GM11168 (cell line): ENCODE measurements at regions not wholly inside any gene's neighbourhood (a gene's known extent, or its start where the extent isn't known, plus 50 kb on each side); places are given as distances from the start of the nearest gene placed in this dataset.
"Not testable (repeated sequence)": the region's sequence is repeated elsewhere in the genome, so short reads cannot be mapped to it uniquely, and the experiment has no call there.

Source experiments
- in situ Hi-C: fragments of 300-500 bp; cut with MboI; formaldehyde crosslinking; loops from one replicate; pipeline ENCODE4 v1.12.0; 2022; ENCODE audit warnings: low sequenced_read_pairs; ENCODE audit not compliant: unreplicated experiment

DNA sequence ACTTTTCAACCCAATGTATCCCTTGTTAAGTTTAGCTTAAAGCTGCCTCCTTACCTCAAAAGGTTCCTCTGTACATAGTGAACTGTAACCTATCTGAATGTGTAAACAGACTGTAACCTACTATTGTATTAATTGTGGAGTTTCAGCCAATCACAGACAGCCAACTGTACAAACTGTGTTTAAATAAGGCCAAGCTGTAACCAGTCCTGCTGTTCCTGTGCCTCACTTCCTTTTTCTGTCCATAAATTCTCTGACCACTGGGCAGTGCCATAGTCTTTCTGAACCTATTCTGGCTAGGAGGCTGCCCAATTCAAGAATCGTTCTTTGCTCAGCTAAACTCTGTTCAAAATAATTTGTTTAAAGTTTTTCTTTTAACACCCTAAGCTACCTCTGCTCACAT lies 74.7 kb upstream of the DAPK1 start:
- in situ Hi-C loops = no loop called here

DNA sequence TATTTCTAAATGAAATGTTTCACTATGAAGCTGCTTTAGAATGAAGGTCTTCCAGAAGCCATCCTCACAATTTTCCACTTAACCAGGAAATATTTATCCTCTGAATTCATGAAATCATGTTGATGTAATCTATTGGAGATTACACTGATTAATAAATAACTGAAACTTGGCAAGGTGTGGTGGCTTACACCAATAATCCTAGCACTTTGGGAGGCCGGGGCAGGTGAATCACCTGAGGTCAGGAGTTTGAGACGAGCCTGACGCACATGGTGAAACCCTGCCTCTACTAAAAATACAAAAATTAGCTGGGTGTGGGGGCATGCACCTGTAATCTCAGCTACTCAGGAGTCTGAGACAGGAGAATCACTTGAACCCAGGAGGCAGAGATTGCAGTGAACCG lies 73.8 kb upstream of the DAPK1 start:
- in situ Hi-C loops = not testable (repeated sequence)

DNA sequence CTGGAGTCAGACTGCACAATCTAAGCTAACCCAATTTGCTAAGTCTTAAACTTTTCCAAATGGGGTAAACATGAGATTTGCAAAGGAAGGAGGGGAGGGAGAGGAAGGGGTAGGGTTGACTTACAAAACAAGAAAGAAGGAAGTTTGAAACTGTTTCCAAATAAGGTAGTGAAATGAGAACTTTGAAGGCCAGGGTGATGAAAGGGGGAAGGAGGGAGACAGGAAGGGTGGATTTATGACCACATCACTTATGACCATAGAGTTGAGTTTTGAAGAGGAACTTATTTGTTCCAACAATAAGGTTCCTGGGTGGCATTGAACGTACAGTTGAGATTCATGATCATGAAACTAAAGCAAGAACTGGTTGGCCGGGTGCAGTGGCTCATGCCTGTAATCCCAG lies 72.5 kb upstream of the DAPK1 start:
- in situ Hi-C loops = no loop called here

DNA sequence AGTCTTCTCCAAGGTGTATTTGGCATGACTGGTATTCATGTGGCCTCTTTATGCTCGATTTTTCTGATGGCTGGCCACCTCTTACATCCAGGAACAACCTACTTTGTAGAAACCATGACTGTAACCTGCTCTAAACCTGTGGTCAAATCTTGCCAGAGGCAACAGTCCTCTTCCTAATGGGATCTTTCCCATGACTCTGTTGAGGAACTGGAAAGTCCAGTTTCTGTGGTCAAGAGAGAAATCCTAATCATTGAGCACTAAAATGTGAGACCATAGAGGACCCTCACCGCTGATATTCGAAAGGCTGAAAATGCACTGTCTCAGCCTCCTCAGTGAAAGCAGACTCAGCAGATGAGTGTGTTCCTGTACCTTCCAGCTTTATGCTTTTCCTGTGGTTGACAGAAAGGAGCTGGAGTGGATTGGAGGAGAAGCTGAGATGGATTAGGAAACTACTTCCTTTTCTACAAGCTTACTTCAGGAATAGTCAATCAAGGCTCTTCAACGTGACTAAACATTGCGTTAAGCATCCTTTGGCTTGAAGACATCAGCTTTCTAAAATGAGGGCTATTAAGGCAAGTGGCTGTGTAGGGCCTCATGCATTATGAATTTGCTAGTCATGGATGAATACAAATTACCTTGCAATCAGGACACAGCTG lies 69.7 kb upstream of the DAPK1 start:
- in situ Hi-C loops = no loop called here

DNA sequence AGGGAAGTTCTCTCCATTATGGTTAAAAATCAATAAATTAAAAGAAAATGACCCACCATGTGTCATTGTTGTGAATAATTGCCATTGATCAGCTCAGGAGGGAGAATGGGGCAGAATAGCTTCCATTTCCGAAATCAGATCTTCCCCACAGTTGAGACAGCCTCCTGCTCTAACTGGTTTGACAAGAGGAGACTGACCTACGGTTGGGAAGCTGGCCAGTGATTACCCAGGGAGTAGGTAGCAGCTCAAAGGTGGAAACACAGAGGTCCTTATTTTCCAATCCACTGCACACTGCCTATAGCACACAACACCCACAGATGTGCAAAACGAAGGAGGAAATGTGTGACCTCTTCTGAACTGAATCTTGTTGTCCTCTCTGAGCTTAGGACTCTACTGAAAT lies 69.0 kb upstream of the DAPK1 start:
- in situ Hi-C loops = no loop called here

DNA sequence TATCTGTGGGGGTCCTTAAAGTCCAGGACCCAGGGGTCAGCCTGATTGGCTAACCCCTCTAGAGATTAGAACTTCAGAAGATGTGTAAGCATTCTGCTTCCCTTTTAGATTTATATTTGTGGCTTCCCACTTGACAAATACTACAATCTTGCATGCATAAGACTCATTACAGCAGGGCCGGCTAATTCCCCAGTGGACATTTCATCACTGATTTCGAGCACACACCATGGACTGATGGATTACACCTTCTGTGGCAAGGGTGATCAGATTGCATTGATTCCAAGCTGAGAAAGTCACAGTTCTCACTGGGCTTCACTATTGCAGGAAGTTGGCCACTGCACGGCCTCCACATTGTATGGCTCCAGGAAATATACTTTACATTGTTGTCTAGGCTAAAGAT lies 65.8 kb upstream of the DAPK1 start:
- in situ Hi-C loops = no loop called here

DNA sequence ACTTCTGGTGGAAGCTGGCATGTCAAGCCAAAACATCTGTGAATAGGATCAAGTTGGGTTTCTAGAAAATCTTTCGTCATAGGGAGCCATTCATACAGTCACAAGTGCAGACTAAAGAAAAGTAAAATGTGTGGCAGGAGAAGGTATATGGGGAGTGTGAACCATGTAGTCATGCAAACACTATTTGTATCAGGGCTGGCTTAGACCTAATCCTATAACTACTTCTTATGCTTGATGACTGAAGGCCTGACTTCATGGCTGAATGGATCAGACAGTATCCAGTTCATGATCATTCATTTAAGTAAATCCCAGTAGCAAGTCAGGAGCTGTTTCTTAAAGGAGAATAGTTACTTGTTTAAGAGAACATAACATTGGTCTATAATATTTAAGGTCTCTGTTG lies 63.8 kb upstream of the DAPK1 start:
- in situ Hi-C loops = no loop called here

DNA sequence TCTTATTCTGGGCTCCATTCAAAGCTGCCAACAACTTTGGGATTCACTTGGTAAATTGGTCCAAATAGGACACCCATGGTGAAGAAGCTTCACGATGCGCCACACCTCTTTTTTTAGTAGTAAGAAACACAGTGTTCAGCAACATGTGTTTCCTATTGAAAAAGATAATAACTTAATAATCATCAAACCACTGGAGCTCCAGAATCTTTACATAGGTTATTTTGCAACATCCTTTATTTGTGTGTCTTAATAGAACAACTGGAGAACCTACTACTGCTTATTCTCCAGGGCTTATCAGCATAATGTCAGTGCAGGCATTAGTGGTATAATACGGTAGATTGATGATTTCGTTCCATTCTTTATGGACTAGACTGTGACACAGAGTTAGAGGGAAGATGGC lies 63.3 kb upstream of the DAPK1 start:
- in situ Hi-C loops = no loop called here

DNA sequence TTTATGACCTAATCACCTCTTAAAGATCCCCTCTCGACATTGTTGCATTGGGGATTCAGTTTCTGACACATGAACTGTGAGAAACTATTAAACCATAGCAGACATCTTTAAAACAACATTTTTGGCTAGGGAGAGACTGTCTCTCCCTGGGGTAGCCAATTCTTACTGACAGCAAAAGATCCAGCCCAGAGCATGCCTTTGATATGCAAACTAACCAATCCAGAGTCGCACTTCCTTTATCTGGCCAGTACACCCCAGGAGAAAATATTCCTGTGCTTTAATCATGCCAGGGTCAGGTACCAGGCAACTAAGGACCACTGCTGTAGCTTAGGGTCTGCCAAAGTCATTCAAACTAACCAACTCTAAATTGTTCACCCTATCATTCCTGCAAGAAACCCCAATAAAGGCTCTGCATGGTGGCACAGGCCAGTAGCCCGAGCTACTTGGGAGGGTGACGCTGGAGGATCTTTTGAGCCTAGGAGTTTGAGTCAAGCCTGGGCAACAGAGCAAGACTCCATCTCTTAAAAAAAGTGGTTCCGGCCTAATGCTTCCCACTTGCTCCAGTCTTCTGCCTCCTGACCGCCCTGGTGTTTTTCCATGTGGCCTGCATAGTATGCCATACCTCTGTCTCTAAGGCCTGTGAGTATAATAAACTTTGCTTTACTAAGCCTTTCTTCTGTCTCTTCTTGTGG lies 62.3 kb upstream of the DAPK1 start:
- in situ Hi-C loops = no loop called here

DNA sequence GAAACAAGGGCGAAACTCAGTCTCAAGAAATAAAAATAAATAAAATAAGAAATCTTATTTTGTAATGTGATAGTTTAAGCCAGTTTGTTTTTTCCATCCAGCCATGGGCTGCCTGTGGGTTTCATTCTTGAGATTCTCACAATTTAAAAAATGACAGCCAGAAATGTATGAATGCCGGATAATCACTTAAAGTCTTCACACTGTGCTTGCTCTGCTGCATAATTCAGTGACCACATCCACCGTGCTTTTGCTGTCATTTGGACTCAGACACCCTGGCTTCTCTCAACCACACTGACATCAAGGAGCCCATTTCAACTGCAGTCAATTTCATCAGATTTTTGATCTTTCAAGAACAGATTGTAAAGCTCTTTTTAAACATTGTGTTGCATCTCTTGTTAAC lies 61.0 kb upstream of the DAPK1 start:
- in situ Hi-C loops = no loop called here

DNA sequence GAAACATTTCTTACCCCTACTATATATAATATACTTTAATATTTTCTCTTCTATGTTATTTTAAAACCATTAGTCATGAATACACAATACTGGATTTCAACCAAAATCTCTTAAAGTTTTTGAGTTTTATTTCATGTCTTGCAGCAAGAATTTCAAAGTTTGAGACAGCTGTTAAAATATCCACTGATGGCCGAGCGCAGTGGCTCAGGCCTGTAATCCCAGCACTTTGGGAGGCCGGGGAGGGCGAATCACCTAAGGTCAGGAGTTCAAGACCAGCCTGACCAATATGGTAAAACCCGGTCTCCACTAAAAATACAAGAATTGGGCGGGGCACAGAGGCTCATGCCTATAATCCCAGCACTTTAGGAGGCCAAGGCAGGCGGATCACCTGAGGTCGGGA lies 59.7 kb upstream of the DAPK1 start:
- in situ Hi-C loops = no loop called here

DNA sequence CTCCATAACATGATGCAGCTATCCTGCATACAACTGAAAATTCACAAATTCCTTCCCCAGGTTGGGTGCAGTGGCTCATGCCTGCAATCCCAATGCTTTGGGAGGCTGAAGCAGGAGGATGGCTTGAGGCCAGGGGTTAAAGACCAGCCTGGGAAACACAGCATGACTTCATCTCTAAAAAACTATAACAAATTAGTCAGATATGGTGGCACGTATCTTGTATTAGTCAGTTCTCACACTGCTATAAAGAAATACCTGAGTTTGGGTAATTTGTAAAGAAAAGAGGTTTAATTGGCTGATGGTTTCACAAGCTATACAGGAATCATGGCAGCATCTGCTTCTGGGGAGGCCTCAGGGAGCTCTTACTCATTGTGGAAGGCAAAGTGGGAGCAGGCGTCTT lies 56.4 kb upstream of the DAPK1 start:
- in situ Hi-C loops = no loop called here

DNA sequence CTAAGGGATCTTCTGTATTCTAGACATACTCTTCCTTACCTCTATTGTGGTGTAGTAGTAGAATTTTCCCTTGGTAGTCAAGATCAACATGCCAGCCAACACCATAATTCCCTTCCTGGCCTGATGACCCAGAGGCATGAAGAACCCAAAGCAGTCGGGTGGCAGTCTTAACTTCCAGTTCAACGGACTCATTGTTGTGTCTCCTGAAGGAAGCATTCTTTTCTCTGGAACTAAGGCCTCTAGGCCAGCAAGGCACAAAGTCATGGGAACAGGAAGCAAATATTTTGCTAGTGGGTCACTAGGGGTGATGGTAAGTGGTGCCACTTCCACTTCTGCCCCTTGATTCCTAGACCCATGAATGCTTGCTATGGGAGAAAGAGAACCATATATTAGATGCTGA lies 55.2 kb upstream of the DAPK1 start:
- in situ Hi-C loops = no loop called here

DNA sequence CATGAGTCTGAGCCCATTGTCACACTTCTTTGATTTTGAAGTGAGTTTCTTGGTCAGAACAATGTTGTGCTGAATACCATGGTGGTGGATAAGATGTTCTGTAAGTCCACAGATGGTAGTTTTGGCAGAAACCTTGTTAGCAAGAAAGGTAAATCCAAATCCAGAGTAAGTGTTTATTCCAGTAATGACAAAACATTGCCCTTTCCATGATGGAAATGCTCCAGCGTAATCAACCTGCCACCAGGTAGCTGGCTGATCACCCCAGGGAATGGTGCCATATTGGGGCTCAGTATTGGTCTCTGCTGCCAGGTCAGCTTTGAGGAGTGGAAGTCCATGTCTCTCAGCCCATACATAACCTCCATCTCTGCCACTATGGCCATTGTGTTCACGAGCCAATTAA lies 54.7 kb upstream of the DAPK1 start:
- in situ Hi-C loops = no loop called here

DNA sequence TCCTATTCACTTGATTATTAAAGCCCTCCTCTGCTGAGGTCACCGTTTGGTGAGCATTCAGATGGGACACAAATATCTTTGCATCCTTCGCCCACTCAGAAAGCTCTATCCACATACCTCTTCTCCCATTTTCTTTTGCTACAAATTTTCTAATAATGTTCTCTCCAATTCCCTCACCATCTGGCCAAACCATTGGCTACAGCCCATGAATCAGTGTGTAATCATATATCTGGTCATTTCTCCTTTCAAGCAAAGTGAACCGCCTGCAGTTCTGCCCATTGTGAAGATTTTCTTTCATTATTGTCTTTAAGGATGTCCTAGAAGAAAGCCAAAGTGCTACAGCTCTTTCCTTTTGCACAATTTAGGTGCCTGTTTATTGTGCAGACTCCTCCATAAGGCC lies 54.2 kb upstream of the DAPK1 start:
- in situ Hi-C loops = no loop called here

DNA sequence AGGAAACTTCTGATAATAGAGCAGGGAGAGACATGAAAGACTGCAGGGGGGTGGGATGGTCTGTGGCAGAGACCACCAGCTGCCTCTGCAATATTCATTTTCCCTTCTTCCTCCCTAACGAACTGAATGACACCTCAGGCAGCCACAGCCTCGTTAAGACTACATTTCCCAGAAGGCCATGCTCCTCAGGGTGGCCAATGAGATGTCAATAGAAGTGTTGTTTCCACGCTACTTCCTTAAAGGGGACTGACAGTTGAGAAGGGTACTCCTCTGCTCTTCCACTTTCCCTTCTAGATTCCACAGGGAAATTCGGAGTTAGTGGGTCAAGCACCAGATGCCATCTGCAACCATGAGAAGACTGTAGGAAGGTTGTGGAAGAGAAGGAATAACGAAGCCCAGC lies 52.0 kb upstream of the DAPK1 start:
- in situ Hi-C loops = no loop called here

DNA sequence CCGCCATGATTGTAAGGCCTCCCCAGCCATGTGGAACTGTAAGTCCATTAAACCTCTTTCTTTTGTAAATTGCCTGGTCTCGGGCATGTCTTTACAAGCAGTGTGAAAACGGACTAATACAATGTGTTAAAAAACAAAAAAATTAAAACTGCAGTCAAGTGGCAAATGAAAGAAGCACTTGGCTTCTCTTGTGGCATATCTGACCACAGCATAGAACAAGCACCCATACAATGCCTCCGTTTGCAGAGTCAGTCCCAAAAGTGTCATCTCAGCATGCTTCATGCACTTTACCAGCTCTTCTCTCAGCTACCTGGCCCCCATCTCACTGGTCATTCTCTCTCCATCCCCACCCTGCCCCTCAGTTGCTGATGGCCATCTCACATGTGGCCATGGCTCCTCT lies 51.1 kb upstream of the DAPK1 start:
- in situ Hi-C loops = no loop called here

DNA sequence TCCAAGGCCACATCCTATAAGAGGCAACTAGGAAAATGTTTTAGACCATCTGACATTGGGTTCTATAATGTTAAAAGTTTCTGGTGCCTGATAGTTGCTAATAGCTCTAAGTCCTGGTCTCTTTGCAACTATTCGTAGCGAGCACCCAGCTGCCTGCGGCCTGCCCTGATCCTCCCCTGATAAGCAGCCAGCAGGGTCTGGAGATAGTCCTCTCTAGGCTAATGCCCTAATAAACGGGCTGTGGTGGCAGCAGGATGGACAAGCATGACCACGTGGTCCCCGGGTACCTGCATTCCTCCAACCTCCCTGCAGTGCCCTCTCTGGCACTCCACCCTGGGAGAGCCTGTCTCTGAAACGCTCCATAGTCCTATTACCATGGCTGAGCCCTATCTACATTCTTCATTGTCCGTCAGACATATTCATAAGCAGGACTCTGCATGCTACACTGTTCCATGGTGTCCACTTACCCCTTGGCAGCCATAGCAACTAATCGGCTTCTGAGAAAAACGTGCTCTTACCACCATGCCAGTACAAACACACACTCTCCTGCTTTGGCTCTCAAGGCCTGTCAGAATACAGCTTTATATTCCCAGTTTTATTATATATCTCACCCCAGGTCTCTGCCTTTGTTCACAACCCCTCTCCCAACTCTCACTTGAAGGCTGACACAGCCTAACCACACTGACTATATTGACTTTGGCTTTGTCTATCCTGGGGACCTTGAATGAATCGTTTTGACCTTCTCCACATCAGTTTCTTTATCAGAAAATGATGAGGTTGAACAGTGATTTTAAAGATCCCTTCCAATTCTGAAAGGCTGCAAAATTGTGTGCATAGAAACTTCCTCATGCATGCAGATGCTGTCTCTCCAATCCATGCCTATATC lies 49.9 kb upstream of the DAPK1 start:
- in situ Hi-C loops = no loop called here
